ENCODE measurements at regions not wholly inside any gene's neighbourhood (a gene's known extent, or its start where the extent isn't known, plus 50 kb on each side); places are given as distances from the start of the nearest gene placed in this dataset.

GRCh38 chr6:133748628-133749027 is 140.3 kb upstream of the TCF21 start:
- H4K20me1 ChIP-seq (ENCODE audit: control insufficient read depth, insufficient read depth): no peaks in the 10 kb centered on the region
- BruUV-seq (replicated peaks): no TSS peak
- DNase-seq (ENCODE audit: low read depth, low spot score) (no peak), ATAC-seq (no peak), FAIRE-seq (no peak)
- TF ChIP-seq SRF (IDR thresholded peaks at IDR 0.05; ENCODE audit: low read depth in 2 of 2, low read length in 2 of 2) (no peak), REST (IDR thresholded peaks at IDR 0.05; ENCODE audit: low read depth, low read length) (no peak), EP300 (IDR thresholded peaks at IDR 0.05; ENCODE audit: borderline replicate concordance in 1 of 2, control insufficient read depth in 1 of 2, low read depth in 2 of 2, low read length in 2 of 2) (no peak), USF2 (IDR thresholded peaks at IDR 0.05; ENCODE audit: borderline replicate concordance, low read depth, low read length) (no peak), ASH2L (IDR thresholded peaks at IDR 0.05; ENCODE audit: borderline replicate concordance, low read depth) (no peak), GATAD2B (conservative IDR thresholded peaks at IDR 0.05; ENCODE audit: low read depth) (no peak), FOXM1 (IDR thresholded peaks at IDR 0.05; ENCODE audit: low read depth, low read length) (no peak), BHLHE40 (IDR thresholded peaks at IDR 0.05; ENCODE audit: borderline replicate concordance in 1 of 2, low read depth in 2 of 2, low read length in 1 of 2) (no peak), NR2F1 (conservative IDR thresholded peaks at IDR 0.05) (no peak), SMARCA5 (IDR thresholded peaks at IDR 0.05) (no peak), POLR2AphosphoS2 (IDR thresholded peaks at IDR 0.05; ENCODE audit: low read depth, low read length) (no peak), HDAC2 (IDR thresholded peaks at IDR 0.05) (no peak), TARDBP (IDR thresholded peaks at IDR 0.05; ENCODE audit: borderline replicate concordance) (no peak), ZNF687 (IDR thresholded peaks at IDR 0.05) (no peak), IRF4 (IDR thresholded peaks at IDR 0.05; ENCODE audit: low read depth, low read length) (no peak)
- no peak overlapping the region for H3K27ac ChIP-seq (ENCODE audit: control insufficient read depth, insufficient read depth)
- H3K27me3 ChIP-seq (replicated peaks in 1 of 2; ENCODE audit: control insufficient read depth in 2 of 2, insufficient read depth in 2 of 2, low read length in 1 of 2): no peaks in the 10 kb centered on the region
- ChIA-PET SMC1A (ENCODE audit: uncharacterized antibody, unreplicated experiment) (interaction anchor here (0.6 kb wide), 1 partner anchor 340 kb away, joined by 3 read pairs; no protein-coding TSS in a partner anchor), RAD21 (ENCODE audit: unreplicated experiment) (no interaction called here), CTCF (interaction anchor here (0.6 kb wide), 1 partner anchor 107 kb away, joined by 4 read pairs; no protein-coding TSS in a partner anchor), POLR2A (no interaction called here)
- H3K79me2 ChIP-seq (ENCODE audit: control insufficient read depth, insufficient read depth, low read length): no peaks in the 10 kb centered on the region
- H3K9ac ChIP-seq (ENCODE audit: control insufficient read depth, insufficient read depth, low read length): no peak overlapping the region
- WGBS (ENCODE audit: insufficient coverage, insufficient replicate concordance, low lambda C conversion rate, missing lambda C conversion rate): 0% methylated on average over 3 of the region's 3 CpGs
- no peaks in the 10 kb centered on the region for H3K4me1 ChIP-seq (ENCODE audit: control insufficient read depth, insufficient read depth, low read length)
- no peak overlapping the region for H3K4me2 ChIP-seq (ENCODE audit: control insufficient read depth, insufficient read depth)
- in situ Hi-C loops (cut with MboI): no loop called here
- intact Hi-C loops (cut with micrococcal nuclease; ENCODE audit: unreplicated experiment): no loop called here
- no peaks in the 10 kb centered on the region for H3K36me3 ChIP-seq (ENCODE audit: control insufficient read depth in 2 of 2, insufficient read depth in 2 of 2, low read length in 1 of 2)
- H3K9me3 ChIP-seq (replicated peaks; ENCODE audit: control insufficient read depth, insufficient read depth, low read length): no peaks in the 10 kb centered on the region
- H2AFZ ChIP-seq (ENCODE audit: control insufficient read depth, low read depth, low read length): no peak overlapping the region
- no peak overlapping the region for H3K4me3 ChIP-seq
